Thoracic aorta (tissue), 2 donors: ENCODE measurements at regions not wholly inside any gene's neighbourhood (a gene's known extent, or its start where the extent isn't known, plus 50 kb on each side); places are given as distances from the start of the nearest gene placed in this dataset.

ENCODE experiments used
- ATAC-seq: fragments of 150-250 bp; one replicate; pipeline ENCODE4 v1.8.0; 2017; ENCODE audit warnings: low read depth; ENCODE audit not compliant: insufficient number of reproducible peaks, low FRiP score
- DNase-seq: peaks from one replicate; pipeline ENCODE4 v3.0.0-alpha.2; 2020; ENCODE audit warnings: low spot score
- H3K27ac ChIP-seq, 2 donors: fragments of 200-600 bp; sonication (generic); 1 replicate in 1 of 2; 2 replicates in 1 of 2; pipeline ENCODE4 v1.5.1; 2016; ENCODE audit warnings: mild to moderate bottlenecking in 2 of 2, moderate library complexity in 2 of 2
- H3K27me3 ChIP-seq: fragments of 200-600 bp; sonication (generic); replicated peaks from 2 replicates; pipeline ENCODE4 v1.6.0; 2016; ENCODE audit warnings: mild to moderate bottlenecking; ENCODE audit not compliant: insufficient read depth
- H3K36me3 ChIP-seq: fragments of 200-600 bp; sonication (generic); one replicate; pipeline ENCODE4 v1.5.1; 2016
- H3K4me1 ChIP-seq, 2 donors: fragments of 200-600 bp; sonication (generic); 1 replicate in 1 of 2; 2 replicates in 1 of 2; pipeline versions ENCODE4 v1.5.1 to v1.6.0; 2016; ENCODE audit warnings: low read depth in 2 of 2, mild to moderate bottlenecking in 1 of 2; ENCODE audit not compliant: control insufficient read depth in 1 of 2
- H3K4me3 ChIP-seq: fragments of 200-600 bp; sonication (generic); 2 replicates; pipeline ENCODE4 v1.5.1; 2016; ENCODE audit warnings: mild to moderate bottlenecking
- H3K9me3 ChIP-seq: fragments of 200-600 bp; sonication (generic); 2 replicates; pipeline ENCODE4 v1.5.1; 2016
- TF ChIP-seq, protein P1 (sequence below): fragments of 200-600 bp; sonication (generic); IDR thresholded peaks from one replicate; pipeline ENCODE4 v1.5.1; 2019; ENCODE audit warnings: antibody characterized with exemption

DNA sequence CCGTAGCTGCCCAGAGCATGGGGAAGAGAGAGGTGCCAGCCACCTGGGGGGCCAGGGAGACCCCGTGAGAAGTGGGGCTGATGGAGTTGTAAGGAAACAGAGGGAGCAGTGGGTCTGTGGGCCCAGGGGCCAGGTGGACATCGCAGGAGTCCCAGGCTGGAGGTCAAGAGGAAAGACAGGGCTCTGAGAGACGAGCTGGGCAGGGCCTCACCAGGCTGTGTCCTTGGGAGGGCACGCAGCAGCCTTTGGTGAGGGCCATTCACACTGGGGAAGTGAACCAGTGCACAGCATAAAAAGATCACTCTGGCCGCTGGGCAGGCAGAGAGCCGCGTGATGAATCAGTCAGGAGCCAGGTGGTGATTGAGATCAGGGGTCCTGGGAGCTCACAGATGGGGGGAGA lies 73.9 kb upstream of the FOXQ1 start:
- H3K4me3 ChIP-seq, result no peak overlapping the region
- TF ChIP-seq, protein P1, sequence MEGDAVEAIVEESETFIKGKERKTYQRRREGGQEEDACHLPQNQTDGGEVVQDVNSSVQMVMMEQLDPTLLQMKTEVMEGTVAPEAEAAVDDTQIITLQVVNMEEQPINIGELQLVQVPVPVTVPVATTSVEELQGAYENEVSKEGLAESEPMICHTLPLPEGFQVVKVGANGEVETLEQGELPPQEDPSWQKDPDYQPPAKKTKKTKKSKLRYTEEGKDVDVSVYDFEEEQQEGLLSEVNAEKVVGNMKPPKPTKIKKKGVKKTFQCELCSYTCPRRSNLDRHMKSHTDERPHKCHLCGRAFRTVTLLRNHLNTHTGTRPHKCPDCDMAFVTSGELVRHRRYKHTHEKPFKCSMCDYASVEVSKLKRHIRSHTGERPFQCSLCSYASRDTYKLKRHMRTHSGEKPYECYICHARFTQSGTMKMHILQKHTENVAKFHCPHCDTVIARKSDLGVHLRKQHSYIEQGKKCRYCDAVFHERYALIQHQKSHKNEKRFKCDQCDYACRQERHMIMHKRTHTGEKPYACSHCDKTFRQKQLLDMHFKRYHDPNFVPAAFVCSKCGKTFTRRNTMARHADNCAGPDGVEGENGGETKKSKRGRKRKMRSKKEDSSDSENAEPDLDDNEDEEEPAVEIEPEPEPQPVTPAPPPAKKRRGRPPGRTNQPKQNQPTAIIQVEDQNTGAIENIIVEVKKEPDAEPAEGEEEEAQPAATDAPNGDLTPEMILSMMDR, result no peak
- no peaks in the 10 kb centered on the region for H3K9me3 ChIP-seq
- no peaks in the 10 kb centered on the region for H3K27me3 ChIP-seq
- H3K4me1 ChIP-seq, result no peaks in the 10 kb centered on the region
- no peak for DNase-seq
- no peaks in the 10 kb centered on the region for H3K36me3 ChIP-seq
- ATAC-seq, result no peak
- H3K27ac ChIP-seq, result no peak overlapping the region

DNA sequence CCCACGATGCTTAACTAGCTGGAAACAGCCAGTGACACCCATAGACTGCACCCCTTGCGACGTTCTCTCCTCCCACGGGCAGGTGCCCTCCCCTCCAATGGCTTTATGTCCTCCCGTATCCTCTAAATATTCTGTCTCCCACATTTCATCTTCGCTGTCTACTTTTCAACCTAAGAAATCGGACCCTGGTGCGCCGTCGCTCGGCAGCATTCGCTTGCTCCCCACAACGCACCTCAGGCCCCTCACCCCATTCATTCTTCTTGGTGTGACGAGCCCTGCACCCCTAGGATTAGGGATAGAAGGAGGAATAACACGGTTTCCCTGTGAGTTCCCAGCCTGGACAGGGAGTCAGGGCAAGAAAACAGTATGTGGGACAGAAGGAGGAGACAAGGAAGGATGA lies 74.3 kb upstream of the FOXQ1 start:
- TF ChIP-seq, protein P1, result no peak
- Histone ChIP-seq H3K27ac (no peak overlapping the region), H3K36me3 (no peaks in the 10 kb centered on the region), H3K4me1 (no peaks in the 10 kb centered on the region), H3K9me3 (no peaks in the 10 kb centered on the region), H3K4me3 (no peak overlapping the region), H3K27me3 (no peaks in the 10 kb centered on the region)
- ATAC-seq (no peak), DNase-seq (no peak)

DNA sequence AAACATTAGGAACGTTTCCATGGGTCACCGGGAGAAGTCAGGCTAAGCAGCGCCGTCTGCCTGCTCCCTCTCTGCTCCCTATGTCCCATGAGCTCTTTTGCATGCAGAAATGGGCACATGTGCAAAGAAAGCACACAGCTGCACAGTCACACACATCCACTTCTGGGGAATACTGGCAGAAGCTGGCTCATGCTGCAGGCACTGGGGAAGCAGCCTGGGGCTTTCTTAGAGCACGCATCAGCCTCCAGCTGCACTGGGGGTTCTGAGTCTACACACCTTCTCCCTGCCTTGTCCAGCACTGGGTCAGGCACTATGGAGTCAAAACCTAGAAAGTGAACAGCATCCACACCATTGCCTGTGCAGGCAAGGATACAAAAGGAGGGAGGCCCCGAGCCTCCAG lies 76.1 kb upstream of the FOXQ1 start:
- H3K4me1 ChIP-seq, result no peaks in the 10 kb centered on the region
- no peak overlapping the region for H3K4me3 ChIP-seq
- DNase-seq, result no peak
- no peaks in the 10 kb centered on the region for H3K27me3 ChIP-seq
- ATAC-seq, result no peak
- H3K27ac ChIP-seq, result no peak overlapping the region
- no peaks in the 10 kb centered on the region for H3K9me3 ChIP-seq
- TF ChIP-seq, protein P1, result no peak
- no peaks in the 10 kb centered on the region for H3K36me3 ChIP-seq

DNA sequence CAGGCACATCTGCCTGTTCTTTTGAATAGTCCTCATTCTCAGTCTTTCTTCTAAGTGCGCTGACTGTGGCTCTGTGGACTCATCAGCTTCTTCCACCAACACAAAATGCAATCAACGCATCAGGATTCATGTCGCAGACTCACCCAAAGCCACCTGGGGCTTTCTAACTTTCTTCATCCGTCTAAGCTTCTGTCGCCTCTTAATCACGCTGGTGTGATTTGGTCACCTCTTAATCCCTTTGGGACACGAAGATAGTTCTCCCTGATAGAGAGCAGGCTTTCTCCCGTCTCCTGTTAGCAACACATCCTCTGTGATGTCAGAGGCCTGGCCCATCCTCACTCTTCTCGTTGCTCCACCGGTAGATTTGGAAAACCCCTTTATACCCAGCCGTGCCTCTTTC lies 78.0 kb upstream of the FOXQ1 start:
- no peak overlapping the region for H3K27ac ChIP-seq
- H3K36me3 ChIP-seq, result no peaks in the 10 kb centered on the region
- DNase-seq (no peak), ATAC-seq (no peak)
- no peaks in the 10 kb centered on the region for H3K27me3 ChIP-seq
- H3K9me3 ChIP-seq, result no peaks in the 10 kb centered on the region
- H3K4me3 ChIP-seq, result no peak overlapping the region
- no peaks in the 10 kb centered on the region for H3K4me1 ChIP-seq
- TF ChIP-seq, protein P1, result no peak

DNA sequence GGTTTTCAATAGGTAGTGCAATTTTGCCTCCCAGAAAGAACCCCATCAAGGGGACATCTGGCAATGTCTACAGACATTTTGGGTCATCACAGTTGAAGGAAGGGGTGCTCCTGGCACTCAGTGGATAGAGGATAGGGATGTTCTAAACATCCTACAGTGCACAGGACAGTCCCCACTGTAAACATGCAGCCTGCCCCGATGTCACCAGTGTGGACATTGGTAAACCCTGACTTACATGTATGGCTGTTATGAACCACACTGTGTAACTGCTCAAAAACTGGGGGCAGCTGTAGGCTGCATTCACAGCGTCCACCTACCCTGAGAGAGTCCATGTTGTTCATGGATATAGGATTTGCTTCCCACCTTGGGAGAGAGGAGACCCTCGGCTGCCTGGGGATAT lies 79.3 kb upstream of the FOXQ1 start:
- TF ChIP-seq, protein P1, result no peak
- no peaks in the 10 kb centered on the region for H3K27me3 ChIP-seq
- no peak overlapping the region for H3K27ac ChIP-seq
- DNase-seq (no peak), ATAC-seq (no peak)
- no peak overlapping the region for H3K4me3 ChIP-seq
- H3K36me3 ChIP-seq, result no peaks in the 10 kb centered on the region
- no peaks in the 10 kb centered on the region for H3K9me3 ChIP-seq
- no peaks in the 10 kb centered on the region for H3K4me1 ChIP-seq
